Choroid plexus epithelial cell (primary cell): ENCODE measurements at regions not wholly inside any gene's neighbourhood (a gene's known extent, or its start where the extent isn't known, plus 50 kb on each side); places are given as distances from the start of the nearest gene placed in this dataset.

Experiments
- DNase-seq: peaks from one replicate; pipeline ENCODE4 v3.0.0-alpha.2; 2010; ENCODE audit warnings: low read depth
- H3K4me3 ChIP-seq: 2 replicates; pipeline ENCODE4 v1.5.1; 2011; ENCODE audit warnings: low read depth, mild to moderate bottlenecking, control low read depth, low read length, moderate library complexity
- TF ChIP-seq, protein P1 (sequence below): conservative IDR thresholded peaks from 2 replicates; pipeline ENCODE4 v1.5.1; 2011; ENCODE audit warnings: low read depth, mild to moderate bottlenecking, control low read depth, inconsistent platforms, low read length, moderate library complexity

DNA sequence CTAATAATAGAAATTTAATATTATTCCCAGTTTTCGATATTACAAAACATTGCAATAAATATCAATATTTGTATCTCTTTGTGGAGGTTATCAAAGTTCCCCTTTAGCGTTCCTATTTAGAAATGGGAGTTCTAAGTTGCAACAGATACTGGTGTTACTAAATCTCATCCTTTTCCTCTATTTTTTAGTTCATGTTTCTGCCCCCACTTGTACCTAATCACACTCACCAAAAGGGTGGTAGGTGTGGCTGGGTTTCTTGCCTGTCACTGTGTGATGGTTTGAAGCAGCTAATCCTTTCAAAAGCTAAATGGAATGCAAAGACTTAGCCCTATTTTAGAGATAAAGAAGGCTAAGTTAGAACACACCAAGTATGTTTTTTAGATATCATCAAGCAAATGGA, 997.9 kb downstream of the TSN start:
- TF ChIP-seq, protein P1, sequence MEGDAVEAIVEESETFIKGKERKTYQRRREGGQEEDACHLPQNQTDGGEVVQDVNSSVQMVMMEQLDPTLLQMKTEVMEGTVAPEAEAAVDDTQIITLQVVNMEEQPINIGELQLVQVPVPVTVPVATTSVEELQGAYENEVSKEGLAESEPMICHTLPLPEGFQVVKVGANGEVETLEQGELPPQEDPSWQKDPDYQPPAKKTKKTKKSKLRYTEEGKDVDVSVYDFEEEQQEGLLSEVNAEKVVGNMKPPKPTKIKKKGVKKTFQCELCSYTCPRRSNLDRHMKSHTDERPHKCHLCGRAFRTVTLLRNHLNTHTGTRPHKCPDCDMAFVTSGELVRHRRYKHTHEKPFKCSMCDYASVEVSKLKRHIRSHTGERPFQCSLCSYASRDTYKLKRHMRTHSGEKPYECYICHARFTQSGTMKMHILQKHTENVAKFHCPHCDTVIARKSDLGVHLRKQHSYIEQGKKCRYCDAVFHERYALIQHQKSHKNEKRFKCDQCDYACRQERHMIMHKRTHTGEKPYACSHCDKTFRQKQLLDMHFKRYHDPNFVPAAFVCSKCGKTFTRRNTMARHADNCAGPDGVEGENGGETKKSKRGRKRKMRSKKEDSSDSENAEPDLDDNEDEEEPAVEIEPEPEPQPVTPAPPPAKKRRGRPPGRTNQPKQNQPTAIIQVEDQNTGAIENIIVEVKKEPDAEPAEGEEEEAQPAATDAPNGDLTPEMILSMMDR, result no peak
- H3K4me3 ChIP-seq, result no peak overlapping the region
- DNase-seq, result no peak

DNA sequence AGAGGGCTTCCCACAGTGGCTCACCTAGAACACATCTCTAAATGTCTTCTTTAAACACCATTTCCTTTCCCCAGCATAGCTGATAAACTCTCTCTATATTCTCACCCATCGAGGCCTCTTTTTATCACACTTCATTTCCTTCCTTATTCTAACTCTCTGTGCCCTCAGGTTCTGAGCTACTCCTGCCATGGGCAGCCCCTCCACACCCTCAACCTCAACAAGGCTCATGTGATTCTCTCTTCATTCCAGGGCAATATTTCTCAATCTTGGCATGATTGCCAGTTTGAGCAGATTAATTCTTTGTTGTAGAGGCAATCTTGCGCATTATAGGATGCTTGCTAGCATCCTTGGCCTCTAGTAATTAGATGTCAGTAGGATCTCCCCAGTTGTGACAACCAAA, 999.1 kb downstream of the TSN start:
- DNase-seq, result no peak
- TF ChIP-seq, protein P1, result no peak
- H3K4me3 ChIP-seq, result no peak overlapping the region

DNA sequence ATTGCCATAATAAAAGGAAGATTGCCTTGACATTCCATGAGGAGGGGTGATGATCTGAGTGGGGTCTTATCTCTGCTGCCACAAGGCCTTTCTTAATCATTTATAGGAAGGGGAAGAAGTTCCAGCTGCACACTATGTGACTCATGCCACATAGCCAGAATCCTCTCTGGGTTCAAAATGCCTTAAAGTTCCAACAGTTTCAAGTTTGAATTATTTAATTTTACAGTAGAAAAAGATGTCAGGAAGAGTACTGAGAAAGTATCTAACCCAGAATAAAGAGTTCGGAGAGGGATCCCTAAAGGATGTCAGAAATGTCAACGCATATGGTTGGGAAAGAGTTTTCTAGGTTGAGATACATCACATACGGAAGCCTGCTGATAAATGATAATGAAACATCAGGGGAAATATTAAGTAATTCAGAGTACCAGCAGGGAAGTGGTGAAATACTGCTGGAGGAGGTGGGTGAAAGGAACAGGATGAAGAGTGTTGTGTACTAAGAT, 999.9 kb downstream of the TSN start:
- H3K4me3 ChIP-seq, result no peak overlapping the region
- DNase-seq, result no peak
- TF ChIP-seq, protein P1, result no peak

DNA sequence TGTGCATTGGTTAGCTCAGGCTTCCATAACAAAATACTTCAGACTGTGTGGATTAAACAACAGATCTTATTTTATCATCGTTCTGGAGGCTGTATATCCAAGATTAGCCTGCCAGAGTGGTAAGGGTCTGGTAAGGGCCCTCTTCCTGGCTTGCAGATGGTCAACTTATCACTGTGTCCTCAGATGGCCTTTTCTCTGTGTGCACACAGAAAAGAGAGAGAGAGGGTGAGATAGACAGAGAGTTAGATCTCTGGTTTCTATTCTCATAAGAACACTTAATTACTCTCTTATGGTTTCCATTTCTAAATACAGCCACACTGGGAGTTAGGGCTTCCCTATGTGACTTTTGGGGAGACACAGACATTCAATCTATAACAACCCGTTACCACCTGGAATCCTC, 1003.5 kb downstream of the TSN start:
- no peak overlapping the region for H3K4me3 ChIP-seq
- DNase-seq, result no peak
- TF ChIP-seq, protein P1, result no peak

DNA sequence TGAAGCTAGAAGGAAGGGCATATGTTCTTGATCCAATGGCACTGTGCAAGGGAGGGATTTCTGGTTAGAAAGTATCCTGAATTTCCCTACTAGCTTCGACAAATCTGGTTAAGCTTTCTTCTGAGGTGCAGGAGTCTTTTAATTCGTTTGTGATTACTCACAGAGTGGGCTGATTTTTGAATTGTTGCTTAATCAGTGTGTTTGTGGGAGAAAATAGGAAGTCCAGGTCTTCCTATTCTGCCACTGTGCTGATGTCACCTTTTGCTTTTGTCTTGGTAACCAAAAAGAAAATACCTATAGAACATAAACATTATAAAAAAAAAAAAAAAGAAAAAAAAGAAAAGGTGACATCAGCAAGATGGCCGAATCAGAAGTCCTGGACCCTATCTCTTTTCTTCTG, 1008.6 kb downstream of the TSN start:
- no peak for DNase-seq
- no peak overlapping the region for H3K4me3 ChIP-seq
- TF ChIP-seq, protein P1, result no peak

DNA sequence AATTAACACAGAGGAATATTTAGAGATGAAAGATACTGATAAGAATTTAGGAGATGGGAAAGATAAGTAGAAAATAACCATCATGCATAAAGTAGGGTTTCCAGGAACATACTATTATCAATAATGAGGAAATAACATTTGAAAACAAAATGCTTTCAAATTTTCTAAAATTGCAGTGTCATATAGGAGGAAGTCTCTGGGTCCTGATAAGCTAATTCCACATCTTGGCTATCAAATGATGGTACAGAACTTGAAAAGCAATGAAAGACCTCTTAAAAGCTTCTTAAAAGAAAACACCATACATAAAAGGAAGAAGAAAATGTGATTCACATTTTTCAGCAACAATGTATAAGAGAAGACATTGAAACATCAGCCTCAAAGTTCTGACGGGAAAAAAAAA, 1024.8 kb downstream of the TSN start:
- H3K4me3 ChIP-seq, result no peak overlapping the region
- DNase-seq, result no peak
- TF ChIP-seq, protein P1, result no peak

DNA sequence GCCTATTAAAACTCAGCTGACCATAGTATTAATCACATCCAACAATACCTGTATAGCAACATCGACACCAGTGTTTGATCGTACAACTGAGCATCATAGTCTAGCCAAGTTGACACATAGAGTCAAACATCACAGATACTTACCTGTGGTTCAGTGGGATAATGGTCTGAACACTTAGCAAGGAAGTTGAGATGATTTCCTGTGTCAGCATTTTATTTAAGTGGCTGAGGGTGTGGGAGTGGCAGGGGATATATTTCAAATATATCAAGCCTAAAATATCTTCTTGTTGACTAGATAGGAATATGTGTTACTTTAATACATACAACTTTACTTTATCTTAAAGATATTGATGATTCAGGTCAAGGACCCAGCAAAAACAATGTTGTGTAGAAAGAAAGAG, 1038.6 kb downstream of the TSN start:
- H3K4me3 ChIP-seq, result no peak overlapping the region
- TF ChIP-seq, protein P1, result no peak
- no peak for DNase-seq
